ENCODE measurements at regions not wholly inside any gene's neighbourhood (a gene's known extent, or its start where the extent isn't known, plus 50 kb on each side); places are given as distances from the start of the nearest gene placed in this dataset.

GRCh38 chr12:124422570-124423523, 128.0 kb downstream of the RFLNA start:
- TF ChIP-seq CTCF (conservative IDR thresholded peaks at IDR 0.05): no peak
- Mint-ChIP-seq H3K27me3 (ENCODE audit: insufficient read depth) (no peaks in the 10 kb centered on the region), H3K36me3 (ENCODE audit: low read depth) (peaks cover 57% of the 10 kb centered on the region), H3K4me3 (no peak overlapping the region), H3K9me3 (no peaks in the 10 kb centered on the region), H3K4me1 (no peaks in the 10 kb centered on the region), H3K27ac (no peak overlapping the region)
- no peaks in the 10 kb centered on the region for H3K27me3 ChIP-seq (ENCODE audit: control insufficient read depth, insufficient read depth, low read length, poor library complexity, severe bottlenecking)
- 88 to 92% methylated on average over 24 to 37 of the region's 37 CpGs for WGBS, 2 experiments (ENCODE audit: insufficient coverage in 1 of 2, insufficient read length in 1 of 2)
- H3K4me3 ChIP-seq (ENCODE audit: low read length): no peak overlapping the region
- peak overlapping the region; percentile 38 for H3K27ac ChIP-seq (ENCODE audit: low read depth, low read length)
- peak; percentile 60 for DNase-seq
- H3K9me3 ChIP-seq (ENCODE audit: control insufficient read depth, low read length): no peaks in the 10 kb centered on the region
- H3K9ac ChIP-seq (ENCODE audit: extremely low read depth, low read length, poor library complexity, severe bottlenecking): no peak overlapping the region
- H3K4me1 ChIP-seq (ENCODE audit: control insufficient read depth, insufficient read depth, low read length): no peaks in the 10 kb centered on the region
- H3K36me3 ChIP-seq (ENCODE audit: control insufficient read depth, insufficient read depth, low read length): peaks cover 42% of the 10 kb centered on the region

GRCh38 chr12:124422142-124422569, 127.3 kb downstream of the RFLNA start:
- peak; percentile 87 for DNase-seq
- Histone ChIP-seq H3K27me3 (ENCODE audit: control insufficient read depth, insufficient read depth, low read length, poor library complexity, severe bottlenecking) (no peaks in the 10 kb centered on the region), H3K27ac (ENCODE audit: low read depth, low read length) (no peak overlapping the region), H3K4me1 (ENCODE audit: control insufficient read depth, insufficient read depth, low read length) (no peaks in the 10 kb centered on the region), H3K9ac (ENCODE audit: extremely low read depth, low read length, poor library complexity, severe bottlenecking) (no peak overlapping the region), H3K36me3 (ENCODE audit: control insufficient read depth, insufficient read depth, low read length) (peaks cover 42% of the 10 kb centered on the region), H3K4me3 (ENCODE audit: low read length) (no peak overlapping the region), H3K9me3 (ENCODE audit: control insufficient read depth, low read length) (no peaks in the 10 kb centered on the region)
- WGBS, 2 experiments (ENCODE audit: insufficient coverage in 1 of 2, insufficient read length in 1 of 2): 91 to 97% methylated on average over 6 to 16 of the region's 16 CpGs
- no peak overlapping the region for H3K4me3 Mint-ChIP-seq
- no peaks in the 10 kb centered on the region for H3K4me1 Mint-ChIP-seq
- no peaks in the 10 kb centered on the region for H3K9me3 Mint-ChIP-seq
- TF ChIP-seq CTCF (conservative IDR thresholded peaks at IDR 0.05): no peak
- peaks cover 63% of the 10 kb centered on the region for H3K36me3 Mint-ChIP-seq (ENCODE audit: low read depth)
- H3K27me3 Mint-ChIP-seq (ENCODE audit: insufficient read depth): no peaks in the 10 kb centered on the region
- no peak overlapping the region for H3K27ac Mint-ChIP-seq

- no peaks in the 10 kb centered on the region for H3K4me1 ChIP-seq (ENCODE audit: control insufficient read depth, insufficient read depth, low read length)
- no peaks in the 10 kb centered on the region for H3K9me3 Mint-ChIP-seq
- peaks cover 36% of the 10 kb centered on the region for H3K36me3 ChIP-seq (ENCODE audit: control insufficient read depth, insufficient read depth, low read length)
- no peaks in the 10 kb centered on the region for H3K9me3 ChIP-seq (ENCODE audit: control insufficient read depth, low read length)
- no peaks in the 10 kb centered on the region for H3K4me1 Mint-ChIP-seq
- H3K27ac ChIP-seq (ENCODE audit: low read depth, low read length): no peak overlapping the region
- TF ChIP-seq CTCF (conservative IDR thresholded peaks at IDR 0.05): no peak
- no peak overlapping the region for H3K27ac Mint-ChIP-seq
- no peaks in the 10 kb centered on the region for H3K27me3 Mint-ChIP-seq (ENCODE audit: insufficient read depth)
- no peak overlapping the region for H3K9ac ChIP-seq (ENCODE audit: extremely low read depth, low read length, poor library complexity, severe bottlenecking)
- H3K4me3 Mint-ChIP-seq: no peak overlapping the region
- H3K27me3 ChIP-seq (ENCODE audit: control insufficient read depth, insufficient read depth, low read length, poor library complexity, severe bottlenecking): no peaks in the 10 kb centered on the region
- peaks cover 62% of the 10 kb centered on the region for H3K36me3 Mint-ChIP-seq (ENCODE audit: low read depth)
- H3K4me3 ChIP-seq (ENCODE audit: low read length): no peak overlapping the region
- DNase-seq: no peak
- WGBS, 2 experiments (ENCODE audit: insufficient coverage in 1 of 2, insufficient read length in 1 of 2): 95 to 99% methylated on average over 17 to 20 of the region's 20 CpGs
Observed at GRCh38 chr12:124420996-124421674, 126.2 kb downstream of the RFLNA start.

Measured in endodermal cell (in vitro differentiated cells).